GM15510 (cell line): ENCODE measurements at regions not wholly inside any gene's neighbourhood (a gene's known extent, or its start where the extent isn't known, plus 50 kb on each side); places are given as distances from the start of the nearest gene placed in this dataset.

Experiments
- POLR2A ChIP-seq: IDR thresholded peaks from 3 replicates; pipeline ENCODE4 v1.6.1; 2011; ENCODE audit warnings: borderline replicate concordance; ENCODE audit not compliant: insufficient read length; ENCODE audit errors: extremely low read depth

DNA sequence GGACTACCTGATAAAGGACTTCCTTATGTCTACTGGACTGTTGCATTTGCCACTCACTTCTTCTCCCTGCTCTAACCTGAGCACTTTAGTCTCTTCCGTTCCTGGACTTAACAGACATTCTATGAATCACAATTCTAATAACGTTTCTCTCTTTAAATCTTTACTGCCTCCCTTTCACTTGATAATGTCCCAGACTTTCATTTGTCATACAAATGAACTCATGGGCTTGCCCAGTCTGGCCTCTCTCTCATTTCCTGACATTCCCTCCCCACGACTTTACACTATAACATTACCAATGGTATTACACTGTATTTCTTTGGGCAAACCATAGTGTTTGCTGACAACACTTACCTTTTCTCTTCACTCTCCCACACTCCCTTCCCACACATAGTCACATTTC, 540.7 kb upstream of the TMEFF2 start:
- TF ChIP-seq POLR2A: no peak

DNA sequence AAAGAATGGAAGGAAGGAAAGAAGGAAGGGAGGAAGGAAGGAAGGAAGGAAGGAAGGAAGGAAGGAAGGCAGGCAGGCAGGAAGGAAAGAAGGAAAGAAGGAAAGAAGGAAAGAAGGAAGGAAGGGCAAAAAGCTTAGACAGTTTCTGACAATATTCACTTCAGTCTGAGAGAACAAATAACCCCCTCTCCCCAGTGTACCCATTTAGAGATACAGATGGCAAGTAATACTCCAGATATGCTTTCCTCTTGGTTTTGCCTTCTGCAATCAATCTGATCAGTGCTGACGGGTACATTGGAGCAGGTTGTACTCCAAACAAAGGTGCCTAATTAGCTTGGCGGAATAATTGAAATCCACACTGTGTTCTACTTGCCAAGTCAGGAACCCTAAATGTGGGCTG, 534.6 kb upstream of the TMEFF2 start:
- no peak for TF ChIP-seq POLR2A

DNA sequence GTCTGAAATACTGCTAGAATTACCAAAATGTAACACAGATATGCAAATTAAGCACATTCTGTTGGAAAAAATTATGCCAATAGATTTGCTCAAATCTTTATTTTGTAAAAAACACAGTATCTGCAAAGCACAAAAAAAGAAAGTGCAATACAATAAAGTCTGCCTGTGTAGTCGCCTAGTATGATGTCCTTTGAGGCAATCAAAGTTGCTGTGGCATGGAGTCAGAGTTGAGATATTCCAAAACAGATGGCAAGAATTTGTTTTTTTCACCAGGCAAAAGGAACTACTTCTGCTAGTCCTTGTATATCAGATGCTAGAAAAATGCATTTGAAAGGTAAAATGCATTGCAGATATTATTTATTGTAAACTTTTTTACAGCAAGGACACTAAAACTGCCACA, 531.3 kb upstream of the TMEFF2 start:
- no peak for TF ChIP-seq POLR2A

DNA sequence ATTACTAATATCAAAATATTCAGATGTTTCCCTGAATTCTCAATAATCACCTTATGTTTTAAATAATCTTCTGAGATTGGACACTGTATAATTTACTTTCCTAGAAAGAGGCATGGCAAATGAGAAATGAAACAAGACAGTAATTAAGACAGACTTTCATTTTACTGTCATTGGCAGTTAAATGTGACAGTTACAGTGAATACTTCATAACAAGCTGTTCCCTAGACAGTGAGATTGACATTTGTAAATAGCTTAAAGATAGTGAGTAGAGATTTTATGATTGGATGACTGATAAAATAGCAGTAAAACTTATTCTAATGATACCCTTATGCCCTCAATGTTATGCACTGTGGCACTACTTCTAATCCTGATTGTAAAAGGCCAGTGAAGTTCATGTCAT, 524.9 kb upstream of the TMEFF2 start:
- no peak for TF ChIP-seq POLR2A

DNA sequence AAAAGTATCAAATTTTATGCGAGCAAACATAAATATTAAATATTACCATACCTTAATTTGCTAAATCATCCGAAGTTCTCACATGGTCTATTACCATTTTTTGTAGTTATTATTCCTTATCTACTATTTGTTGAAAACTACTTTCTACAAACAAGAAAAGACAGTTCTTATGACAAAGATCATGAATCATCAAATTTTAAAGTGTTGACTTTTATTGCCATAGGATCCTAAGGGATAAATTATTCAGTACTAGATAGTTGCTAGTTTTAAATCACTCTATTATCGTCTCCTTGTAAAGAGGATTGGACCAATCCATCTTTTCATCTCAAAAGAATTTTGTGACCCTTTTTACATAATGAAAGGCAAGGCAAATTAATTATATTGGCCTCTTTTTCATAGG, 523.6 kb upstream of the TMEFF2 start:
- no peak for TF ChIP-seq POLR2A

DNA sequence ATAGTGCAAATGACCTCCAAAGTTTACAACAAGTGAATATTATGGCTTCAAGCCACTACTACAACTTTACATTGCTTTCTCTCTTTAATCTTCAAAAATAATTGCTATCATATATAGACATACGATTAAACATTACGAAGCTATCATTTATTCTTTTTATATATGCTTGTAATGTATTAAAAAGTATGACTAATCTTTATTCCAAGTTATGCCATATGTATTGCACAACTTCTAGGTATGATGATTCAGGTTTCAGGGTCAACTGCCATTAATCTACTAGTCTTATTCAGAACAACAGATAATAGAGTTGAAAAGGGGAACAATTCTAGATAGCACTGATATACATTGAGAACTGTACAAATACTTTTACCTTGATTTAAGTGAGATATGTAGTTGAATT, 506.2 kb upstream of the TMEFF2 start:
- no peak for TF ChIP-seq POLR2A

DNA sequence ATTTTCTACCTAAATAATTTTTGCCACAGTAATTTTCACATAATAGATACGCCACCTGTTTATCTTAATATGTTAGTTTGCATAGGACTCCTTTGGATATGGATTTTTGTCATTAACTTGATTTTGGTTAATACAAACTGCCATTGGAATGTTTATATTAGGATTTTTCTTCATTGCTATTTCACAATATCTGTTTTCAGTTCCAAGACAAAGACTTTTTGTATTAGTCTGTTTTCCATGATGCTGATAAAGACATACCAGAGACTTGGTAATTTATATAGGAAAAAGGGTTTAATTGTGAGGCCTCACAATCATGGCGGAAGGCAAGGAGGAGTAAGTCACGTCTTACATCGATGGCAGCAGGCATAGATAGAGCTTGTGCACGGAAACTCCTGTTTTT, 503.1 kb upstream of the TMEFF2 start:
- no peak for TF ChIP-seq POLR2A

DNA sequence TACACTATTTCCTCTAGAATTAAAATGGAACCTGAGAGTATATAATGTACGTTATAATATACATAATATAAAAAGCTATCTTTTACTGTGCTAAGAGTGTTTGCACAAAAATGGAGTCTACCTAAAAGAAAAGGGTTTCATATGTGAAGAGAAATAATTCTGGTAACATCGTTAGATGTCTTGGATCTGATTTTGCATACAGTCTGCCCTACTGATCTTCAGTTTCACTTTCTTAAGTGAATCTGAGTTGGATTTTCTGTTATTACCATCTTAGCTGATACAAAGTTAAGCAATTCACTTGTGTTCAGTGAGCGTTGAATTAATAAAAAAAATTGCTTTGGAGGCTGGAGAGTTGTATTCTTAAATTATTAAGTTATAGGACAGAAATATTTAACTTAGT, 502.1 kb upstream of the TMEFF2 start:
- TF ChIP-seq POLR2A: no peak

DNA sequence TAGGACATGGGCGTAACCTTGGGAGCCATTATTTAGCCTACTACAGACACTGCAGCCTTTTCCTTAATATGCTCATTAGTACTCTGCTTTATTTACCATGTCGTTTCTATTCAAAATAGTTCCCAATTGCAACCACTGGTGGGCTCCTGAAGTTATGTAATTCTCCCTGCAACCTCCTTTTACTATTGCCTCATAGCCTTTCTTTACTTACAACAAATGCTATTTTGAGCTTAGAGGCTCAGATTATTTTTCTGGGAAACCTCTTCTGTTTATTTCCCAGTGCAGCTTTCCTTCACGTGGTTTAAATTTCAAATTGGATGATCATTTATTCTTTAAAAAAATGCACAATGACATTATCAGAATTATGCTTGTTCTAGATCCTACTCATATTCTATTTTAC, 492.3 kb upstream of the TMEFF2 start:
- no peak for TF ChIP-seq POLR2A

DNA sequence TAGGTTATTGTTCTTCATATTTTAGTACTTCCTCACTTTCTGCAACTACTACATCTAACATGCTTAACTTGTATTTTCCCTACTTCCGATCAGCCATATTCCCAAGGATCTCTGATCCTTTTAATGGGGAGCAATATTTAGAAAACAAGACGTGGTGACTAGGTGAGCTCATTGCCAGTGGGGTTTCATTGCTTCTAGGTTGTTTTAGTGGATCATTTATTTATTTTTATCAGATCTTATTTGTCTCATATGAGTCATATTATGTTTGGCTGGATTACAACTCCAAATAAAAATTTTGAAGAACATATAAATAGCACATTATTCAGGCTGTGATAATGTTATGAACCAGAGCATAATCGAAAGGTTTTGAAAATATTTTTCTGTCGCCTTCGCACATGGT, 480.9 kb upstream of the TMEFF2 start:
- TF ChIP-seq POLR2A: no peak

DNA sequence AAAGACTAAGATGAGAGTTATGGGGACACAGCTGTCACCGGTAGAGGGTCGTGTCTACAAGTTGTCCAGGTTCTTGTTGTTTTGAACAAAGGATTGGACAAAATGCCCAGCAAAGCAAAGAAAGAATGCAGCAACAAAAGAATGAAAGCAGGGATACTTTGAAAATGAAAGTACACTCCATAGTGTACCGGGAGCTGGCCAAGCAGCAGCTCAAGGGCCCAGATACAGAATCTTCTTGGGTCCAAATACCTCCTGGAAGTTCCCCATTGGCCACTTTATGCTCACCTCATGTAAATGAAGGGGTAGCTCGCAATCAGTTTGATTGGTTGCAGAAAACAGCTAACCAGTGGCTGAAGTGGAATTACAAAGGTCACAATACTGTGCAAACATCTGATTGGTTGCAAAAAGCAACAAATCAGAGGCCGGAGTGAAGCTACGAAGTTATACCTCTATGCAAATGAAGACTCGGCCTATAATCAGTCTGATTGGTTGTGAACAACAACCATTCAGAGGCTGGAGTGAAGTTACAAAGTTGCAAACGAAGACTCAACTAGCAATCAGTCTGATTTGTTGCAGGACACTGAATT, 474.9 kb upstream of the TMEFF2 start:
- TF ChIP-seq POLR2A: no peak

DNA sequence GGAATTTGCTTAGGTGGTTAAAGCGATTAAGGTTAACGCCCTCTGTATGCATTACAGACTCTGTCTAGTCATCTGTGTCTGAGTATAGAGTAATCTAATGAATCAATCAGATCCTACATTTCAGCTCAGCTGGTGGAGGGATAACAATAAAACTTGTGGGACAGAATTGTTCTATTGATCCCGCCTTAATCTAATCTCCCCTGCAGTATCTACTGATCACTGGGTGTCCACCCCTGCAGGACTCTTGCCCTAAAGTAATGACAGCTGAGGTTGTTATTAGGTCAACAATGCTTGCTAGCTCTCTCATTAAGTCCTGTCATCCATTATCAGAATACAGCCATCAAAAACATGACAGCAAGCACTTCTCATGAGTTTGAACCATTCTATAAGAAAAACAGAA, 462.6 kb upstream of the TMEFF2 start:
- TF ChIP-seq POLR2A: no peak

DNA sequence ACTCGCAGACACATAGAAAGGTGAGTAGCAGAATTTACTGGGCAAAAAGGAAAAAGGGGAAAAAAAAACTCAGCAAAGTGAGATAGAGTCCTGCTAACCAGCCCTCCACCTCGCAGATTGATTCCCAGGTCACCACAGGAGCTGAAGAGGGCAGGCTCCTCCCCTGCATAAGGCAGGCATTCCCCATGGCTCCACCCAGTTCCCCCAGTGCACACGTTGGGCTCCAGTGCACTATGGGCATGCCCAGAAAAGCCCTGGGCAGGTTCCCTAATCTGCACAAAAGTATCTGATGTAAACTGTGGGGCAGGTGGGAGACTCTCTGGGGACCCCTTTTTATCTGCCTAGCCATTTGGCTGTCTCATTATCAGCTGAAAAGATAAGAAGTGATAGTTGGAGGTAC, 461.2 kb upstream of the TMEFF2 start:
- no peak for TF ChIP-seq POLR2A

DNA sequence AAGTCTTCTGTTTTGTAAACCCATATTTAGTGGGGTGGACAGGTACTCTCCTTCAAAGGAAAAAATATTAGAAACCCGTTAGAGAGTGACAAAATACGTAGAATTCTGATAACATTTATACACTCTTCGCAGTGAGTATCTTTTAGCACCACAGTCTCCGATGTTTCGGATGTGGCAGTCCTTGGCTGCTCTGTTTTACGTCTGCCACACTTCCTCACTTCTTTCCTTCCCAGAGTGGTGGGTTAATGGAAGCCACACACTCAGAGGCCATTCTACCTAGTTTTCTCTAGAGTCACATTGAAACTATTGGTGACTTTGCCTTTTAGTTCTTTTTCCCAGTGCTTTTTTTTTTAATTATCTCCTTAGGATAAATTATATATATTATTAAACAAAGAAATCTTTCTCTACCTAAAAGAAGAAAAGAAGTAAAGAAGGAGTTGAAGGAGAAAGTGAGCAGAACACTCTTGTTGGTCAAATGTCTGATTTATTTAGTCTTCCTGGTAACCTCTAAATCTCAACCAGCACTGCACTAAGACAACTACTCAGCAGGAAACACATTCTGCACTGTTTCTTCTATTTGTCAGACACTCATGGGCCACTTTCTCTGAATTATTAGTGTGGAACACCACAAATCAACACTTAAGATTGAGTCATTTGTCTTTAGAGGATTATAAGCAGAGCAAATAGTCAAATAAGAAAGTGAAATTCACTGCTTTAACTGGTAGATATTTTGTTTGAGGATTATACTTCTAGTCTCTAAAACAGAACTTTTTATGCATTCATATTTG, 451.3 kb upstream of the TMEFF2 start:
- TF ChIP-seq POLR2A: no peak

DNA sequence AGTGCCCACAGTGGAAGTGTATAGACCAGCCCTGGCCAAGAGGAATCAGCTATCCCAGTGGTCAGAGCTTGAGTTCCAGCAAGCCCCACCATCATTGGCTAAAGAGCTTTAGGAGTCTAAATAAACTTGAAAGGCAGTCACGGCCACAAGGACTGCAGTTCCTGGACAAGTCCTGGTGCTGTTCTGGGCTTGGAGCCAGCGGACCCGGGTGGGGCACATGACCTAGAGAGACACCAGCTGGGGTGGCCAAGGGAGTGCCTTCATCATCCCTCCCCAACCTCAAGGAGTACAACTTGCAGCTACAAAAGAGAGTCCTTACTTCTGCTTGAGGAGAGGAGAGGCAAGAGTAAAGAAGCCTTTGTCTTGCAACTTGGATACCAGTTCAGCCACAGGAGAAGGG, 439.8 kb upstream of the TMEFF2 start:
- TF ChIP-seq POLR2A: no peak

DNA sequence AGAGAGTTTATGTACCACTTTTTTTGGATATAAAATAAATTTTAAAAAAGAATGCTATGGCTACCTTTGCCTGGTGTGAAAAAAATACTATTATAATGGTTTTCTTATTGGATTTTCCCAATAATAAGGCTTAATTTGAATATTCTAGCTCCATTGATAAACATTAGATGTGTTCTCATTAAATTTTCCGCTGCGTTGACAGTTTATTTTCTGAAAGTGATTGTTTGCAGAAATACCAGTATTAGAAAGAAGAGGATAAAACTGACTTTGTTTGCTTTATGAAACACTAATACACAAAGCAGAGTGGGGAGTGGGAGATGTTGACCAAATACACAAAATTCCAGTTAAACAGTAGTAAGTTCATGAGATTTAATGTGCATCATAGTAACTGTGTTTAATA, 433.3 kb upstream of the TMEFF2 start:
- TF ChIP-seq POLR2A: no peak
